ENCODE measurements at regions not wholly inside any gene's neighbourhood (a gene's known extent, or its start where the extent isn't known, plus 50 kb on each side); places are given as distances from the start of the nearest gene placed in this dataset.

- TF ChIP-seq EP300 (IDR thresholded peaks at IDR 0.05) (no peak), POLR2A (IDR thresholded peaks at IDR 0.05) (no peak), CTCF (IDR thresholded peaks at IDR 0.05) (no peak)
- intact Hi-C loops (cut with DNase I), result no loop called here
- Histone ChIP-seq H3K36me3 (no peaks in the 10 kb centered on the region), H3K4me3 (no peak overlapping the region), H3K27ac (no peak overlapping the region), H3K27me3 (no peaks in the 10 kb centered on the region), H3K4me1 (ENCODE audit: insufficient read depth) (no peaks in the 10 kb centered on the region), H3K9me3 (peaks cover 0 to 4% of the 10 kb centered on the region in 2 donors)
- no peak for DNase-seq
- WGBS, 3 donors, result 72 to 84% (median 84%) methylated on average over 5 of the region's 5 CpGs
These were observed 203.1 kb upstream of the B3GAT1 start for GRCh38 chr11:134615041-134615615.

DNA sequence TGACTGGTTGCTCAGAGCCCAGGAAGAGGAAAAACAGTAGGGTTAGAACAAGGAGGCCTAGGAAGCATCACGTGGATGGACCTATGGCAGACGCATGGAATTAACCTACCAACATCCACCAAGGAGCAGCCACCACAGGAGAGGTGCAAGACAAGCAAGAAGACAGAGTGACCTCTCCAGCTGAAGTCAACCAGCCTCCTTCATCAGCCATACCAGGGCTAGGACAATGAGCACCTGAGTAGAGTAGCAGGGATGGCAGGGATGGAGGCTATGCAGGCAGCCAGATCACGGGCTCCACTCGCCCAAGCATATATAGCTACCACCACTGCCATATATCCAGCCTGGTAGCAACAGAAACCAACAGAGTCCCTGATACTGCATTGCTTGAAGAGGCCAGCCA lies 202.1 kb upstream of the B3GAT1 start:
- Histone ChIP-seq H3K27ac (no peak overlapping the region), H3K4me3 (no peak overlapping the region), H3K9me3 (peaks cover 0 to 4% of the 10 kb centered on the region in 2 donors), H3K4me1 (ENCODE audit: insufficient read depth) (no peaks in the 10 kb centered on the region), H3K27me3 (no peaks in the 10 kb centered on the region), H3K36me3 (no peaks in the 10 kb centered on the region)
- DNase-seq, result no peak
- TF ChIP-seq CTCF (IDR thresholded peaks at IDR 0.05) (no peak), EP300 (IDR thresholded peaks at IDR 0.05) (no peak), POLR2A (IDR thresholded peaks at IDR 0.05) (no peak)
- WGBS, 3 donors, result 72 to 81% (median 78%) methylated on average over 4 of the region's 4 CpGs
- intact Hi-C loops (cut with DNase I), result no loop called here

- Histone ChIP-seq H3K27me3 (no peaks in the 10 kb centered on the region), H3K4me3 (no peak overlapping the region), H3K9me3 (peaks cover 0 to 4% of the 10 kb centered on the region in 2 donors), H3K4me1 (ENCODE audit: insufficient read depth) (no peaks in the 10 kb centered on the region), H3K27ac (no peak overlapping the region), H3K36me3 (no peaks in the 10 kb centered on the region)
- DNase-seq, result no peak
- 92 to 95% (median 94%) methylated on average over 9 of the region's 9 CpGs for WGBS, 3 donors
- intact Hi-C loops (cut with DNase I), result no loop called here
- TF ChIP-seq CTCF (IDR thresholded peaks at IDR 0.05) (no peak), POLR2A (IDR thresholded peaks at IDR 0.05) (no peak), EP300 (IDR thresholded peaks at IDR 0.05) (no peak)
These were observed 201.6 kb upstream of the B3GAT1 start for GRCh38 chr11:134613646-134614045.

DNA sequence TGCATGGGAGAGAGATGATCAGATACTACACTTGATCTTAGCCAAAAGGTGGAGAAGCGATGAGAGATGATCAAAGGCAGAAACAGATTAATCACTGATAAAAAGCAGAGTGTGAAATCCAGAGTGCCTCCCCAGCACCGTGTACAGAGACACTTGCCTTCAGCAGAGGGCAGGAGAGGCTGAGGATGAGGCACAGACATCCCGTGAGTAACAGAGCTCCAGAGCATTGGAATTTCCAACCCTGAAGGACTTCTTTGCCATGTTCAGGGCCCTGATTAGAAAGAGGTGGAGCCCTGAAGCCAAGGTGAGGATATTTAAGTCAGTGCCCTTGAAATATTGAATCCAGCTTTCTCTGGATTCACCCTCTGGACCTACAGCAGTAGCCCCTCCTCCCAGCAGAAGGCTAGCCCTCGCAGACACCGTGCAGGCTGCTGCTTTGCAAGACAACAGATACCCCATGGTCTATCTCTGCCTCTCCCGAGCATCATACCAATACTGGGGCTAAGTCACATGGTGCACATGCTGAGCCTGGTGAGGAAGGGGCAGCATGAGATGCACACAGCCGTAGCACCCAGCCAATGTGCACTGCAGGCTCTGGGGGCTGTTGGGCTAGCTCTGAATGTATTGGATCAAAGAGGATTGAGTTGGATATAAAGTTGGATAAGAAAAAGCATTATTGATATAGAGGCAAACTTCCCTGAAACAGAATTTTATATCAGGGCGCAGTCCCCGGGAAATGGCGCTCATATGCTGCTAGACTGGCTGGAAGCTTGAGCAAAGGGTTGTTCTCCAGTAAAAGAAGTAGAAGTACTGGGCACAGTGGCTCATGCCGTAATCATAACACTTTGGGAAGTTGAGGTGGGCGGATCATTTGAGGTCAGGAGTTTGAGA lies 200.3 kb upstream of the B3GAT1 start:
- H3K27me3 ChIP-seq, result no peaks in the 10 kb centered on the region
- 63 to 64% (median 63%) methylated on average over 12 of the region's 12 CpGs for WGBS, 3 donors
- intact Hi-C loops (cut with DNase I), result no loop called here
- TF ChIP-seq CTCF (IDR thresholded peaks at IDR 0.05) (no peak), POLR2A (IDR thresholded peaks at IDR 0.05) (no peak), EP300 (IDR thresholded peaks at IDR 0.05) (no peak)
- no peaks in the 10 kb centered on the region for H3K4me1 ChIP-seq (ENCODE audit: insufficient read depth)
- no peak overlapping the region for H3K27ac ChIP-seq
- H3K36me3 ChIP-seq, result no peaks in the 10 kb centered on the region
- DNase-seq, result no peak
- H3K4me3 ChIP-seq, result no peak overlapping the region
- H3K9me3 ChIP-seq, result peaks cover 0 to 3% of the 10 kb centered on the region in 2 donors
